ENCODE measurements at regions not wholly inside any gene's neighbourhood (a gene's known extent, or its start where the extent isn't known, plus 50 kb on each side); places are given as distances from the start of the nearest gene placed in this dataset.

DNA sequence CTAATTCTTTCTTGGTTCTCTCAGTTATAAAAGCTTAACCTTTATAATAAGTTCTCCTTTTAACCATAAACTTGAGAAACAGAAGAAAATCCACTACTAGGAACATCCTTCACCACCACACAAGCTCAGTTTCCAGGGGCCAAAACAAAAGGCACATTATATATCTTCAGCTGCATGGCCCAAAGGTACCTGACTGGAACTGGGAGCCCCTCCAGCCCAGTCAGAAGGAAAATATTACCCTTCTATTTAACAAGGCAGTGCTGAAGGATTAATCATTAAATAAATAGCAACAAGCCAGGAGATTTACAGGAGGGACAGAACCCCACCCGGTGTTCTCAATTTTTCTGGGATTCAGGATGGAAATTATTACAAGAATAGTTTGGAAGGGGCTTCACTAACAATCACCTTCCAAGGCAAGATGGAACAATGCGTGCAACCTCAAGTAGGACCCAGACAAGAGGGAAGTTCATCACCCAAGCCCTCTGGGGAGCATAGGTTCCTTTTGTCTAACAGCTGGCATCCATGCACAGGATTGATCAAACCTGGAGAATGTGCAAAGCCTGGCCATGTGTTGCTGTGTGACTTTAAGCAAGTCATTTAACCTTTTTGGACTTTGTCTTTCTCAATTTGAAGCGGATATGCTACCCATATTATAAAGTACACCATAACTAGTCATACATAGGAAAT, 159.6 kb upstream of the SETBP1 start:
- peaks cover 0 to 11% (median 1%) of the 10 kb centered on the region in 4 donors for H3K4me1 ChIP-seq
- DNase-seq, result no peak
- no peak for TF ChIP-seq CTCF (IDR thresholded peaks at IDR 0.05)
- no peaks in the 10 kb centered on the region for H3K27me3 ChIP-seq
- intact Hi-C loops (cut with DNase I; ENCODE audit: low total_unique reads), result no loop called here
- H3K27ac ChIP-seq, result no peak overlapping the region
- H3K9me3 ChIP-seq, result no peaks in the 10 kb centered on the region
- no peak overlapping the region for H3K4me3 ChIP-seq
- no peaks in the 10 kb centered on the region for H3K36me3 ChIP-seq

- Histone ChIP-seq H3K4me3 (no peak overlapping the region), H3K27ac (no peak overlapping the region), H3K4me1 (peaks cover 0 to 11% (median 1%) of the 10 kb centered on the region in 4 donors), H3K36me3 (no peaks in the 10 kb centered on the region), H3K27me3 (no peaks in the 10 kb centered on the region), H3K9me3 (no peaks in the 10 kb centered on the region)
- DNase-seq, result no peak
- TF ChIP-seq CTCF (IDR thresholded peaks at IDR 0.05), result no peak
- intact Hi-C loops (cut with DNase I; ENCODE audit: low total_unique reads), result no loop called here
These were observed 159.0 kb upstream of the SETBP1 start for GRCh38 chr18:44521668-44522022.

DNA sequence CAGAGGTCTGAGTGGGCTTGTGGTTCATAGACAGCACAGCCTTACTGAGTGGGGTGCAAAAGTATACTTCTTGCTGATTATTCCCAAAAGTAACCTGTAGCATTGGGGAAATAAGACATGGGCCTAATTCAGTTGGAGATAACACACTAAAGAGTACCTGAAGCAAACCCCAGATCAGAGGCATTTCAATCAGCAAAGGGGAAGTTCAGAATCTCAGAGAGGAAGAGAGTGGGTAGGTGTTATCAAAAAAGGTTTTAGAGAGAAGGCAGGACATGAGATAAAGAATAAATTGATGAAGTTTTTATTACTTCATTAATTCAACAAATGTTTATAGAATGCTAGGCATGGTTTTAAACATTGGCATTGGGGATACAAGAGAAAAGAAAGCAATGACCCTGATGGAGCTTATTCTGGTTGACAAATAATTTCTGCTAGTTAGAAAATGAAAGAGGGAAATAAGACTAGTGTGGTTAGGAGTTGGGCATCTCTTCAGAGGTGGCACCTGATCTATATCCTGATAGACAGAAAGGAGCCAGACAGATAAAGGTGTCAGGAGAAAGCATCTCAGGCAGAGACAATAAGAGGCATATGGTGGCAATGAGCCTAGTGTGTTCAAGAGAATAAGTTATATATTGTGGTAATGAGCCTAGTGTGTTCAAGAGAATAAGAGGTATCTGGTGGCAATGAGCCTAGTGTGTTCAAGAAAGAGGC, 153.8 kb upstream of the SETBP1 start:
- Histone ChIP-seq H3K27ac (no peak overlapping the region), H3K27me3 (no peaks in the 10 kb centered on the region), H3K9me3 (no peaks in the 10 kb centered on the region), H3K4me3 (no peak overlapping the region), H3K4me1 (no peaks in the 10 kb centered on the region), H3K36me3 (no peaks in the 10 kb centered on the region)
- intact Hi-C loops (cut with DNase I; ENCODE audit: low total_unique reads), result no loop called here
- TF ChIP-seq CTCF (IDR thresholded peaks at IDR 0.05), result no peak
- DNase-seq, result no peak

DNA sequence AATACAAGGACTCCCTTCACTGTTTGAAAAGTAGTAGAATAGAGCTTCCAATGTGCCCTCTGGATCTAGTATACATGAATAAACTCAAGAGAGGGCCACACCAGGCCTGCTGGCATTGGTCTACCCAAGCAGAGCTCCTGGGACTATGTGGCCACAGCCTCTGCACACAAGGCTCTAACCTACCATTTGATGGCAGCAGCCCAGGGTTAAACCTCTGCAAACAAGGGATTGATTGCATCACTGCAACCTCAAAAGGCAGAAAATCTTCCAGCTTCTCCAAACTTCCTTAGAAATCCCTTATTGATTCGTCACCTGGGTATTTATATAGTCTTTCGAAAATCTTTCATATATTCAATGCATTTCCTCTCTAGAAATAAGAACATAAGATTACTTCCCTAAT, 147.6 kb upstream of the SETBP1 start:
- intact Hi-C loops (cut with DNase I; ENCODE audit: low total_unique reads), result no loop called here
- H3K27me3 ChIP-seq, result no peaks in the 10 kb centered on the region
- H3K9me3 ChIP-seq, result no peaks in the 10 kb centered on the region
- DNase-seq, result no peak
- peaks cover 0 to 24% (median 17%) of the 10 kb centered on the region in 4 donors for H3K4me1 ChIP-seq
- no peak overlapping the region for H3K27ac ChIP-seq
- no peaks in the 10 kb centered on the region for H3K36me3 ChIP-seq
- TF ChIP-seq CTCF (IDR thresholded peaks at IDR 0.05), result no peak
- H3K4me3 ChIP-seq, result no peak overlapping the region

- TF ChIP-seq CTCF (IDR thresholded peaks at IDR 0.05), result no peak
- H3K27ac ChIP-seq, result no peak overlapping the region
- no peaks in the 10 kb centered on the region for H3K27me3 ChIP-seq
- H3K4me3 ChIP-seq, result no peak overlapping the region
- H3K4me1 ChIP-seq, result peaks cover 0 to 37% (median 25%) of the 10 kb centered on the region in 4 donors
- no peaks in the 10 kb centered on the region for H3K9me3 ChIP-seq
- DNase-seq, result no peak
- H3K36me3 ChIP-seq, result no peaks in the 10 kb centered on the region
- intact Hi-C loops (cut with DNase I; ENCODE audit: low total_unique reads), result no loop called here
These were observed 144.6 kb upstream of the SETBP1 start for GRCh38 chr18:44536046-44536445.

Data from tibial artery (tissue), 4 donors.